Smooth muscle cell (in vitro differentiated cells): ENCODE measurements at regions not wholly inside any gene's neighbourhood (a gene's known extent, or its start where the extent isn't known, plus 50 kb on each side); places are given as distances from the start of the nearest gene placed in this dataset.

Source experiments
- DNase-seq: peaks from one replicate; lab custom pipeline; 2025; ENCODE audit not compliant: unreplicated experiment; lab: John Stamatoyannopoulos, UW
- H2AFZ ChIP-seq: fragments of 200-600 bp; sonication (generic); 2 replicates; pipeline ENCODE4 v1.6.0; 2016; ENCODE audit warnings: antibody characterized with exemption, low read depth, mild to moderate bottlenecking
- H3F3A ChIP-seq: fragments of 200-600 bp; sonication (generic); 2 replicates; pipeline ENCODE4 v1.6.0; 2017; ENCODE audit warnings: antibody characterized with exemption, low read depth
- H3K27ac ChIP-seq: fragments of 200-600 bp; sonication (generic); 2 replicates; pipeline ENCODE4 v1.5.1; 2016; ENCODE audit warnings: low read depth, mild to moderate bottlenecking
- H3K27me3 ChIP-seq: fragments of 200-600 bp; sonication (generic); 2 replicates; pipeline ENCODE4 v1.6.1; 2016; ENCODE audit warnings: low read depth, mild to moderate bottlenecking
- H3K36me3 ChIP-seq: fragments of 200-600 bp; sonication (generic); 2 replicates; pipeline ENCODE4 v1.5.1; 2016; ENCODE audit warnings: low read depth
- H3K4me1 ChIP-seq: fragments of 200-600 bp; sonication (generic); 2 replicates; pipeline ENCODE4 v1.5.1; 2016; ENCODE audit warnings: low read depth
- H3K4me2 ChIP-seq: fragments of 200-600 bp; sonication (generic); 2 replicates; pipeline ENCODE4 v1.6.0; 2016; ENCODE audit warnings: mild to moderate bottlenecking
- H3K4me3 ChIP-seq: fragments of 200-600 bp; sonication (generic); 2 replicates; pipeline ENCODE4 v1.5.1; 2016; ENCODE audit warnings: mild to moderate bottlenecking
- H3K79me2 ChIP-seq: fragments of 200-600 bp; sonication (generic); 2 replicates; pipeline ENCODE4 v1.6.0; 2016; ENCODE audit warnings: low read depth, mild to moderate bottlenecking
- H3K9ac ChIP-seq: fragments of 200-600 bp; sonication (generic); 2 replicates; pipeline ENCODE4 v1.6.0; 2016; ENCODE audit warnings: low read depth
- H3K9me3 ChIP-seq: fragments of 200-600 bp; sonication (generic); replicated peaks from 2 replicates; pipeline ENCODE4 v1.5.1; 2016; ENCODE audit warnings: low read depth
- H4K20me1 ChIP-seq: fragments of 200-600 bp; sonication (generic); 2 replicates; pipeline ENCODE4 v1.6.0; 2016; ENCODE audit warnings: low read depth
- WGBS: methylation state at CpG from one replicate; pipeline ENCODE4 v1.1.7; 2016; ENCODE audit warnings: low lambda C conversion rate; 5-methylcytosine and 5-hydroxymethylcytosine counted together
- TF ChIP-seq, protein P1 (sequence below): fragments of 200-600 bp; sonication (generic); IDR thresholded peaks from 2 replicates; pipeline ENCODE4 v1.5.1; 2017; ENCODE audit warnings: borderline replicate concordance, mild to moderate bottlenecking, antibody characterized with exemption; ENCODE audit not compliant: insufficient read depth, poor library complexity, severe bottlenecking

DNA sequence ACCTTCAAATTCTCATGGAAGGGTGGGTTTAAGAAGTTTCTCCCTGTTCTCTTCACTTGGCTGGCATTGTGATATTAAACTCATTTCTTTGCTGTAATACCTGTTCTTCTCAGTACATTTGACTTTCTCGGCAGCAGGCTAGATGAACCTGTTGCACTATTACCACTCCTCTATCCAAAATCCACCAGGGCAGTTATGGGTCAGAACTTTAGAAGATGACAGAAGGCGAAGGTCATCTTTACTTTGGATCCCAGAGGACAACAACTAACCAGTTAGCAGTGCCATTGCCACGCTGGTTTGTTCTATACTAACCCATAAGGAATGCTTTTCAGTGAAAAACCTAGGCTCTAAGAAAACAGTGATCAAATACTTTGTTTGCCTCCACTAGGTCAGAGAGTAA lies 901.0 kb downstream of the TSN start:
- Histone ChIP-seq H3K9me3 (no peaks in the 10 kb centered on the region), H3K4me3 (no peak overlapping the region), H3K4me1 (peaks cover 10% of the 10 kb centered on the region), H3K9ac (no peak overlapping the region), H2AFZ (no peak overlapping the region), H3K4me2 (no peak overlapping the region), H3K27ac (no peak overlapping the region), H3K36me3 (no peaks in the 10 kb centered on the region), H3F3A (no peaks in the 10 kb centered on the region), H3K79me2 (no peaks in the 10 kb centered on the region), H4K20me1 (no peaks in the 10 kb centered on the region), H3K27me3 (peaks cover 30% of the 10 kb centered on the region)
- no peak for DNase-seq
- 90% methylated on average over 3 of the region's 3 CpGs for WGBS
- TF ChIP-seq, protein P1, sequence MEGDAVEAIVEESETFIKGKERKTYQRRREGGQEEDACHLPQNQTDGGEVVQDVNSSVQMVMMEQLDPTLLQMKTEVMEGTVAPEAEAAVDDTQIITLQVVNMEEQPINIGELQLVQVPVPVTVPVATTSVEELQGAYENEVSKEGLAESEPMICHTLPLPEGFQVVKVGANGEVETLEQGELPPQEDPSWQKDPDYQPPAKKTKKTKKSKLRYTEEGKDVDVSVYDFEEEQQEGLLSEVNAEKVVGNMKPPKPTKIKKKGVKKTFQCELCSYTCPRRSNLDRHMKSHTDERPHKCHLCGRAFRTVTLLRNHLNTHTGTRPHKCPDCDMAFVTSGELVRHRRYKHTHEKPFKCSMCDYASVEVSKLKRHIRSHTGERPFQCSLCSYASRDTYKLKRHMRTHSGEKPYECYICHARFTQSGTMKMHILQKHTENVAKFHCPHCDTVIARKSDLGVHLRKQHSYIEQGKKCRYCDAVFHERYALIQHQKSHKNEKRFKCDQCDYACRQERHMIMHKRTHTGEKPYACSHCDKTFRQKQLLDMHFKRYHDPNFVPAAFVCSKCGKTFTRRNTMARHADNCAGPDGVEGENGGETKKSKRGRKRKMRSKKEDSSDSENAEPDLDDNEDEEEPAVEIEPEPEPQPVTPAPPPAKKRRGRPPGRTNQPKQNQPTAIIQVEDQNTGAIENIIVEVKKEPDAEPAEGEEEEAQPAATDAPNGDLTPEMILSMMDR, result no peak

DNA sequence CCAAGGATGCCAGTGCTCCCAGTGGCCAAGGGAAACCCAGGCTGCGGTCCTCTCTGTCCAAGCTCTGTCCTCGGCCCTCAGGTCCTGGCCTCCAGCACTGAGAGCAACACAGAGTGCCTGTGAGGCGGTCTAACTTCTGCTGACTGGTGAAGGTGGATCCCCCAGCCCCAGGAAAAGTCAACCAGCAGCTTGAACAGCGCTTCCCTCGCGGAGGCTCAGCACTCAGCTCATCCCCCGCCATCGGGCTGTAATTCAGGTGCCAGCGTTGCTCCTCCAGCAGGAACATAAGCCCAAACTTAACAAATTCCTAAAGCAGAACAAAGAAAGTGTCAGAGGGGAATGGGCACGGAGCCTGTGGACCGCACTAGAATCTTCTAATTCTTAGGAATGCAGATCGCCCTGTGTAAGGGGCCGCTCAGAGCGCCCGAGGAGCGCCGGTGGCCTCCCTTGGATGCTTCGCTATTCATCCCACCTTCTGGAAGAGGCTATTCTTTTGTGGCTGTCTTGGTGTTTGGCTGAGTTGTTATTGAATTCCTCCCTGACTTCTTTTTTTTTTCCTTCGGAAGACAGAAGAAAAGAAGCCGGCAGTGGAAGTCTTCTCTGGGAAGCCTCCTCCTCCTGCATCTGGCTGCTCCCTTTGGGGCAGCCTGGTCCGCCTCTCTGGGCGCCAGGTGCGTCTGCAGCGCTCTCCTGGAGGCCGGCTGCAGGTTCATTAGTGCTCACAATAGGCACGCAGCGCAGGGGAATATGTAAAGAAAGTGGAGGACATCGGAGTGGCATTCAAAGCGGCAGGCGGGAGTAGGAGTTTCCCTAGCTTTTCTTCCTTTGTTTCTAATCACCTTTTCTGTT lies 905.6 kb downstream of the TSN start:
- Histone ChIP-seq H3K27ac (no peak overlapping the region), H3K4me1 (peaks cover 10% of the 10 kb centered on the region), H3K27me3 (peaks cover 46% of the 10 kb centered on the region), H3K9ac (no peak overlapping the region), H4K20me1 (no peaks in the 10 kb centered on the region), H3K4me3 (peak overlapping the region; percentile 45), H3K9me3 (no peaks in the 10 kb centered on the region), H2AFZ (peak overlapping the region; percentile 84), H3K79me2 (no peaks in the 10 kb centered on the region), H3K4me2 (peak overlapping the region; percentile 87), H3F3A (no peaks in the 10 kb centered on the region), H3K36me3 (no peaks in the 10 kb centered on the region)
- 10% methylated on average over 30 of the region's 30 CpGs for WGBS
- DNase-seq, result no peak
- TF ChIP-seq, protein P1, result no peak

DNA sequence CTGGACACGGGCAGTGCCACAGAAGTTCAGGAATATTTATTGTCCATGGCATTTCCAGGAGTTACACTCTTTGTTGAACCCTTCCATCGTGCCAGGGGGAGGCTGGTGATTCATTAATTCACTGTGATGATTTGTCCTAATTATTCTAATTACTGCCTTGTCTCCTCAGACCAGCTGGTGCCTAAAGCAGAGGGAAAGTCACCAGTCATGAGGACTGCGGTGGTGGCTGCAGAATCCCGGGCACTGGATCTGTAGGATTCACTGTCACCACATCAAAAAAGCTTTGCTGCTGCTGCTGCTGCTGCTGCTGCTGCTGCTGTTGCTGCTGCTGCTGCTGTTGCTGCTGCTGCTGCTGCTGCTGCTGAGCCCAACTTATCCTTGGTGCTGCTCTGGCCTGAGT lies 908.2 kb downstream of the TSN start:
- DNase-seq, result no peak
- H2AFZ ChIP-seq, result no peak overlapping the region
- WGBS, result 47% methylated on average over 4 of the region's 4 CpGs
- no peaks in the 10 kb centered on the region for H3F3A ChIP-seq
- no peak overlapping the region for H3K4me2 ChIP-seq
- no peak overlapping the region for H3K27ac ChIP-seq
- TF ChIP-seq, protein P1, result no peak
- no peaks in the 10 kb centered on the region for H3K79me2 ChIP-seq
- H3K9me3 ChIP-seq, result no peaks in the 10 kb centered on the region
- H4K20me1 ChIP-seq, result no peaks in the 10 kb centered on the region
- no peak overlapping the region for H3K4me3 ChIP-seq
- H3K4me1 ChIP-seq, result peaks cover 10% of the 10 kb centered on the region
- H3K27me3 ChIP-seq, result peaks cover 44% of the 10 kb centered on the region
- H3K9ac ChIP-seq, result no peak overlapping the region
- no peaks in the 10 kb centered on the region for H3K36me3 ChIP-seq

DNA sequence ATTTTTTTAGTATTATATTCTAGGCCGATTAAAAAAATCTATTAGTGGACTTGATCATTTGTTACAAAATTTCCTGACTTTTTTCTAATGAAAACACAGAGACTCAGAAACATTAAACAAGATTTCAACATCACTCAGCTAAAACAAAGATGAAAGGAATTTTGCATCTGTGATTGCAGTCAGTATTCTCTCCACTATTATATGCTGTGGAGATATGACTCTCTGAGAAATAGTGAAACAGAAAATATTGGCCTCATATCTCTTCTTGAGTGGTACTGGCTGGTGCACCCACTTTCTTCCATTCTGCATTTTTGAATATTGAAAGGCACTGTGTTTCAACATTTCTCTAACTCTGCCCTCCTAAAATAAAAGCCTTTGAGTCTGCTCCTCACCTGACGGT lies 914.2 kb downstream of the TSN start:
- no peak for DNase-seq

More for the DNA sequence above, 914.2 kb downstream of the TSN start:
- Histone ChIP-seq H3K4me3 (no peak overlapping the region), H3F3A (no peaks in the 10 kb centered on the region), H3K4me2 (no peak overlapping the region), H3K36me3 (no peaks in the 10 kb centered on the region), H3K4me1 (no peaks in the 10 kb centered on the region), H3K79me2 (no peaks in the 10 kb centered on the region), H3K27ac (no peak overlapping the region), H3K9ac (no peak overlapping the region), H2AFZ (no peak overlapping the region), H4K20me1 (no peaks in the 10 kb centered on the region), H3K9me3 (no peaks in the 10 kb centered on the region), H3K27me3 (no peaks in the 10 kb centered on the region)
- TF ChIP-seq, protein P1, result no peak
- 88% methylated on average over 2 of the region's 2 CpGs for WGBS
